ENCODE measurements at regions not wholly inside any gene's neighbourhood (a gene's known extent, or its start where the extent isn't known, plus 50 kb on each side); places are given as distances from the start of the nearest gene placed in this dataset.

DNA sequence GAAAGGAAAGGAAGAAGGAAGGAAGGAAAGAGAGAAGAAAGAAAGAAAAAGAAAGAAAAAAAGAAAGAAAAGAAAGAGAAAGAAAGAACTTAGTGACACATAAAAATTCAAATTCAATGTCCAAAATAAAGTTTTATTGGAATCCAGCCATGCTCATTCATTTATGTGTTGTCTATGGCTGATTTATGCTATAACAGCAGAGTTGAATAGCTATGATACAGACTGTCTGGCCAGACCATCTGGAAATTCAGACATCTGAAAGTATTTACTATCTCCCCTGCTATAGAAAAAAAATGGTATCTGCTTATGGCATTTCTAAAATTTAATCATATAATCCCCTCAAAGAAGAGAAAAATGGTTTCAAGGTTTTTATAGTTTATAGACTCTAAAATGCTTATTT is 79.4 kb upstream of the RRP15 start:
- no peaks in the 10 kb centered on the region for H3K23me2 ChIP-seq (ENCODE audit: low read depth, low read length)
- H4K5ac ChIP-seq (ENCODE audit: insufficient read length, low read depth, low read length) = no peak overlapping the region
- no peaks in the 10 kb centered on the region for H3K4me1 ChIP-seq (replicated peaks in 1 of 4; ENCODE audit: control insufficient read depth in 3 of 4, insufficient read depth in 4 of 4, low read length in 3 of 4)
- H2AFZ ChIP-seq (ENCODE audit: low read length) = no peak overlapping the region
- no peak overlapping the region for H4K91ac ChIP-seq (replicated peaks; ENCODE audit: insufficient read length, low read length)
- H3K4me2 ChIP-seq (ENCODE audit: insufficient read depth in 1 of 2, low read depth in 2 of 2, low read length in 2 of 2) = no peak overlapping the region
- H3K27ac ChIP-seq (ENCODE audit: low read depth, low read length) = no peak overlapping the region
- H3K14ac ChIP-seq (ENCODE audit: insufficient read length) = no peak overlapping the region
- no peaks in the 10 kb centered on the region for H3K36me3 ChIP-seq (ENCODE audit: control insufficient read depth in 2 of 4, insufficient read depth in 4 of 4, low read length in 3 of 4)
- FAIRE-seq = no peak
- DNase-seq (ENCODE audit: low read depth in 1 of 2, low spot score in 2 of 2) = no peak
- no peaks in the 10 kb centered on the region for H4K20me1 ChIP-seq (replicated peaks in 1 of 2; ENCODE audit: control insufficient read depth in 1 of 2, insufficient read depth in 2 of 2, low read length in 2 of 2)
- no peak overlapping the region for H3K56ac ChIP-seq (replicated peaks; ENCODE audit: insufficient read length, low read depth, low read length)
- no peak overlapping the region for H2BK20ac ChIP-seq (ENCODE audit: low read length)
- H3K4ac ChIP-seq (replicated peaks; ENCODE audit: insufficient read length, low read depth, low read length) = no peak overlapping the region
- no peak overlapping the region for H2BK120ac ChIP-seq (replicated peaks; ENCODE audit: low read depth, low read length)
- H3K9ac ChIP-seq (replicated peaks in 1 of 4; ENCODE audit: extremely low read depth in 1 of 4, low read depth in 3 of 4, low read length in 3 of 4) = no peak overlapping the region
- no peak overlapping the region for H2BK15ac ChIP-seq (ENCODE audit: low read length)
- H3K27me3 ChIP-seq (replicated peaks in 1 of 4; ENCODE audit: control insufficient read depth in 3 of 4, extremely low read depth in 1 of 4, insufficient read depth in 3 of 4, low read length in 3 of 4) = no peaks in the 10 kb centered on the region
- CTCF ChIA-PET (ENCODE audit: partially characterized antibody) = no interaction called here
- no peak overlapping the region for H3K4me3 ChIP-seq (ENCODE audit: extremely low read depth in 1 of 4, insufficient read depth in 2 of 4, low read depth in 3 of 4, low read length in 4 of 4)
- H2BK12ac ChIP-seq (ENCODE audit: low read depth, low read length) = no peak overlapping the region
- H2BK5ac ChIP-seq (ENCODE audit: low read depth, low read length) = no peak overlapping the region
- POLR2A ChIA-PET (ENCODE audit: partially characterized antibody) = no interaction called here
- H3K9me3 ChIP-seq (ENCODE audit: insufficient read depth in 2 of 2, low read depth in 1 of 2, low read length in 1 of 2) = no peaks in the 10 kb centered on the region
- H3K23ac ChIP-seq (ENCODE audit: insufficient read length) = no peak overlapping the region
- no peak overlapping the region for H4K8ac ChIP-seq (ENCODE audit: extremely low read depth, insufficient read depth, low read length)
- H3K79me1 ChIP-seq (ENCODE audit: low read depth, low read length) = no peaks in the 10 kb centered on the region
- no peak overlapping the region for H3K18ac ChIP-seq (ENCODE audit: extremely low read depth, low read length)
- no peak overlapping the region for H2AK5ac ChIP-seq (ENCODE audit: low read depth, low read length)
- no peaks in the 10 kb centered on the region for H3K79me2 ChIP-seq (ENCODE audit: control insufficient read depth in 1 of 2, insufficient read depth in 2 of 2, low read length in 2 of 2)
- TF ChIP-seq, protein P1, sequence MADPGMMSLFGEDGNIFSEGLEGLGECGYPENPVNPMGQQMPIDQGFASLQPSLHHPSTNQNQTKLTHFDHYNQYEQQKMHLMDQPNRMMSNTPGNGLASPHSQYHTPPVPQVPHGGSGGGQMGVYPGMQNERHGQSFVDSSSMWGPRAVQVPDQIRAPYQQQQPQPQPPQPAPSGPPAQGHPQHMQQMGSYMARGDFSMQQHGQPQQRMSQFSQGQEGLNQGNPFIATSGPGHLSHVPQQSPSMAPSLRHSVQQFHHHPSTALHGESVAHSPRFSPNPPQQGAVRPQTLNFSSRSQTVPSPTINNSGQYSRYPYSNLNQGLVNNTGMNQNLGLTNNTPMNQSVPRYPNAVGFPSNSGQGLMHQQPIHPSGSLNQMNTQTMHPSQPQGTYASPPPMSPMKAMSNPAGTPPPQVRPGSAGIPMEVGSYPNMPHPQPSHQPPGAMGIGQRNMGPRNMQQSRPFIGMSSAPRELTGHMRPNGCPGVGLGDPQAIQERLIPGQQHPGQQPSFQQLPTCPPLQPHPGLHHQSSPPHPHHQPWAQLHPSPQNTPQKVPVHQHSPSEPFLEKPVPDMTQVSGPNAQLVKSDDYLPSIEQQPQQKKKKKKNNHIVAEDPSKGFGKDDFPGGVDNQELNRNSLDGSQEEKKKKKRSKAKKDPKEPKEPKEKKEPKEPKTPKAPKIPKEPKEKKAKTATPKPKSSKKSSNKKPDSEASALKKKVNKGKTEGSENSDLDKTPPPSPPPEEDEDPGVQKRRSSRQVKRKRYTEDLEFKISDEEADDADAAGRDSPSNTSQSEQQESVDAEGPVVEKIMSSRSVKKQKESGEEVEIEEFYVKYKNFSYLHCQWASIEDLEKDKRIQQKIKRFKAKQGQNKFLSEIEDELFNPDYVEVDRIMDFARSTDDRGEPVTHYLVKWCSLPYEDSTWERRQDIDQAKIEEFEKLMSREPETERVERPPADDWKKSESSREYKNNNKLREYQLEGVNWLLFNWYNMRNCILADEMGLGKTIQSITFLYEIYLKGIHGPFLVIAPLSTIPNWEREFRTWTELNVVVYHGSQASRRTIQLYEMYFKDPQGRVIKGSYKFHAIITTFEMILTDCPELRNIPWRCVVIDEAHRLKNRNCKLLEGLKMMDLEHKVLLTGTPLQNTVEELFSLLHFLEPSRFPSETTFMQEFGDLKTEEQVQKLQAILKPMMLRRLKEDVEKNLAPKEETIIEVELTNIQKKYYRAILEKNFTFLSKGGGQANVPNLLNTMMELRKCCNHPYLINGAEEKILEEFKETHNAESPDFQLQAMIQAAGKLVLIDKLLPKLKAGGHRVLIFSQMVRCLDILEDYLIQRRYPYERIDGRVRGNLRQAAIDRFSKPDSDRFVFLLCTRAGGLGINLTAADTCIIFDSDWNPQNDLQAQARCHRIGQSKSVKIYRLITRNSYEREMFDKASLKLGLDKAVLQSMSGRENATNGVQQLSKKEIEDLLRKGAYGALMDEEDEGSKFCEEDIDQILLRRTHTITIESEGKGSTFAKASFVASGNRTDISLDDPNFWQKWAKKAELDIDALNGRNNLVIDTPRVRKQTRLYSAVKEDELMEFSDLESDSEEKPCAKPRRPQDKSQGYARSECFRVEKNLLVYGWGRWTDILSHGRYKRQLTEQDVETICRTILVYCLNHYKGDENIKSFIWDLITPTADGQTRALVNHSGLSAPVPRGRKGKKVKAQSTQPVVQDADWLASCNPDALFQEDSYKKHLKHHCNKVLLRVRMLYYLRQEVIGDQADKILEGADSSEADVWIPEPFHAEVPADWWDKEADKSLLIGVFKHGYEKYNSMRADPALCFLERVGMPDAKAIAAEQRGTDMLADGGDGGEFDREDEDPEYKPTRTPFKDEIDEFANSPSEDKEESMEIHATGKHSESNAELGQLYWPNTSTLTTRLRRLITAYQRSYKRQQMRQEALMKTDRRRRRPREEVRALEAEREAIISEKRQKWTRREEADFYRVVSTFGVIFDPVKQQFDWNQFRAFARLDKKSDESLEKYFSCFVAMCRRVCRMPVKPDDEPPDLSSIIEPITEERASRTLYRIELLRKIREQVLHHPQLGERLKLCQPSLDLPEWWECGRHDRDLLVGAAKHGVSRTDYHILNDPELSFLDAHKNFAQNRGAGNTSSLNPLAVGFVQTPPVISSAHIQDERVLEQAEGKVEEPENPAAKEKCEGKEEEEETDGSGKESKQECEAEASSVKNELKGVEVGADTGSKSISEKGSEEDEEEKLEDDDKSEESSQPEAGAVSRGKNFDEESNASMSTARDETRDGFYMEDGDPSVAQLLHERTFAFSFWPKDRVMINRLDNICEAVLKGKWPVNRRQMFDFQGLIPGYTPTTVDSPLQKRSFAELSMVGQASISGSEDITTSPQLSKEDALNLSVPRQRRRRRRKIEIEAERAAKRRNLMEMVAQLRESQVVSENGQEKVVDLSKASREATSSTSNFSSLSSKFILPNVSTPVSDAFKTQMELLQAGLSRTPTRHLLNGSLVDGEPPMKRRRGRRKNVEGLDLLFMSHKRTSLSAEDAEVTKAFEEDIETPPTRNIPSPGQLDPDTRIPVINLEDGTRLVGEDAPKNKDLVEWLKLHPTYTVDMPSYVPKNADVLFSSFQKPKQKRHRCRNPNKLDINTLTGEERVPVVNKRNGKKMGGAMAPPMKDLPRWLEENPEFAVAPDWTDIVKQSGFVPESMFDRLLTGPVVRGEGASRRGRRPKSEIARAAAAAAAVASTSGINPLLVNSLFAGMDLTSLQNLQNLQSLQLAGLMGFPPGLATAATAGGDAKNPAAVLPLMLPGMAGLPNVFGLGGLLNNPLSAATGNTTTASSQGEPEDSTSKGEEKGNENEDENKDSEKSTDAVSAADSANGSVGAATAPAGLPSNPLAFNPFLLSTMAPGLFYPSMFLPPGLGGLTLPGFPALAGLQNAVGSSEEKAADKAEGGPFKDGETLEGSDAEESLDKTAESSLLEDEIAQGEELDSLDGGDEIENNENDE (IDR thresholded peaks at IDR 0.05; ENCODE audit: insufficient replicate concordance, low read length) = no peak
- TF ChIP-seq, protein P2, sequence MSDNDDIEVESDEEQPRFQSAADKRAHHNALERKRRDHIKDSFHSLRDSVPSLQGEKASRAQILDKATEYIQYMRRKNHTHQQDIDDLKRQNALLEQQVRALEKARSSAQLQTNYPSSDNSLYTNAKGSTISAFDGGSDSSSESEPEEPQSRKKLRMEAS (IDR thresholded peaks at IDR 0.05) = no peak
